ENCODE measurements at regions not wholly inside any gene's neighbourhood (a gene's known extent, or its start where the extent isn't known, plus 50 kb on each side); places are given as distances from the start of the nearest gene placed in this dataset.

DNA sequence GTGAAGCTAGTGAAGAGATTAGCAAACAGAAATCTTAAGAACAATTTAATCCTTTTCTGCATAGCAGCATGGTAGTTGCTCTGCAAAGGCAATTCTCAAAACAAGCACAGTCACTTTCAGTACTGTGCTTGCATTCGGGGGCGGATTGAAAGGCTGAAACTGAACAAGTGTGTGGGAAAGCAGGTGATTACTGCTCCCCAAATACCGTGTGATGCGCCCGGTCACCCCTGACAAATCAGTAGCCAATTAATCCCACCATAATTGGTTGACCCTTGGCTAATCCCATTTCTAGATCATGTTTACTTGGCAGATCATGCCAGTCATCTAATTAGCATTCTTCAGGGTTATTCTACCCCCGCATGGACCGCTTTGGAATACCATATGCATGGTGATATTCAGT, 76.5 kb upstream of the ADRB1 start:
- no peak for DNase-seq

- no peak for DNase-seq
Measured at GRCh38 chr10:113970641-113971040, 73.0 kb upstream of the ADRB1 start.

DNA sequence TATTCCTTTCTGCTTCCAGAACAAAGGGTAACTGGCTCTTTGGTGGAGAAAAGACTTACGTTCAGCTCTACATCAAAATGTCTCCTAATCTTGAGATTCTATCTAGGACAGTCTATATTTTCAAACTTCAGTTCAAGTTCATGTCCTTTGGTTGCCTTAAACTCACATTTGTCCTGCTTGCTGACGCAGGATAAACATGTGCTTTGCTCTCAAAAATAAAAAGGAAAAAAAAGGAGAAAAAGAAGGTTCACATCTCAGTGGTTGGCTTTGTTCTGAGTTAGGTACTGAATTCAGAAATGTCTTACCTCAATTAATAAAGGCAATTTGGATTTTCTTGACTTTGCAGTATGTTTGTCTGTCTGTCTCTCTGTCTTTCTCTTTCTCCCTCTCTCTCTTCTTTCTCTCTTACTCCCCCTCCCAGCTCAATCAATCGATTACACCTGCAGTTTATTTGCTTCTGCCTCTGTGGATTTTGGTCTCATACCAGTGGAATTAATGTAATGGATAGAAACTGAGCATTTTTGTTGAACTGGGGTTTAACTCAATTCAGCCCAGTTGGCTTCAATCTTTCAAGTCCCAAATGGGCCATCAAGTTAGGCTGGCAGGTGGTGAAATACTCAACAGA, 72.2 kb upstream of the ADRB1 start:
- no peak for DNase-seq

GRCh38 chr10:113977174-113977573, 66.5 kb upstream of the ADRB1 start:
- no peak for DNase-seq

DNA sequence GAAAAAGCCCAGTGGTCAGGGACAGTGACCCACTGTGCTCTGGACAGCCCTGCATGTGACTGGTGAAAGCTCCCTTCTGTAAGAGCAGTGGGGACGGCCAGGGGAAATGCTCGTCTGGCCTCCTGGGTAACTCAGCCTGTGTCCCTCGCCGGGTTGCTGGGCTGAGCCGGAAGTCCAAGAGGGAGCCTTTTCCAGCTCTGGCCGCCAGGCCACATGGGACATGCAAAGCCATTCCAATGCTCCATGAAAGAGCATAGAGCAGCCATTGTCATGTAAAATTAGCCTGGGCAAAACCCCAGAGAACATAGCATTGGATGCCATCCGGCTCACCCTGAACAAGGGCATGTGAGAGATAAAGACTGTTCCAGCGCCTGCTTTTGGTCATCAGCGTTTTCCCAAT, 64.9 kb upstream of the ADRB1 start:
- no peak for DNase-seq

DNA sequence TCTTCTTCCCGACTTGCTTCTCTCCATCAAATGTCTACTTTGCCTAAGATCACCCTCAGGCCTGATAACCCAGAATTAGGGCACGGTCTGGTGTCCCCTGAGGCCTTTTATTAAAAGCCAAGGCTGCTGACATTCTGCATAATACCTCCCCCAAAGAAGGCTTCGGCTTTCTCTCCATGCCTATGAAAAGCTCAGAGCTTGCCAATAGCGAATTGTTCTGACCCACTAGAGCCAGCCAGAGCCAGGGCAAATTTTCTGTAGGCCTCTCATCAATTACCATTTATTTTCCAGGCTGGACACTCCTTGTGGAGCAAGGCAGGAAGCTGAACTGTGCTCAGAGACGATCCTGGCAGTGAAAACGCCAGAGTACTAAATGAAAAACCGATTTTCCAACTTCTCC, 64.3 kb upstream of the ADRB1 start:
- no peak for DNase-seq

DNA sequence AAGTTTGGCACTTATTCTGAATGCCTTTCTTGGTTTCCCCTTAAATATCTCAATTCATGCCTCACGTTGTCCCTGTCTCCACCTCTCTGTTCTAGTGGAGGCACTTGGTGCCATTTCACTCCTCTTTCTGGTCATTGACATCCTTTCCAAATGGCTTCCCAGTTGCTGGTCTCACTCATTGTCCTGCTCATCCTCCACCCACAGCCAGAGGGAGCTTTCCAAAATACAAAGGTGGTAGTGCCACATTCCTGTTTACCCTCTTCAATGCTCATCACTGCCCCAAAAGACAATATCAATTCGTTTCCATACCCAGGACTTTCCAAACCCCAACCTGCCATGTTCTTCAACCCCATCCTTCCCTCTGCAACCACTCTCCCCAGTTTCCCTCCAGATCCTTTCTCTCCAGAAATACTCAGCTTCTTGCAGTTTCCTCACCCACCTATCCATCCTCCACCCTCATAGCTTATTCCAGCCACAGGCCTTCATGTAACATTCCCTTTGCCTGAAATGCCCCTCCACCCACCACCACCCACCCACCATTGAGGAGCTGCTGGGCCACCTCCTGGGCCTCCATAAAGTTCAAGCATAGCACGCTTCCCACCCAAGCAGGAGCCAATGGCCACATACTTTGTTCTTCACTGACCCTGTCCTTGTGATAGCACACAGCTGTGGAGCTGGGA, 63.1 kb upstream of the ADRB1 start:
- DNase-seq = no peak

DNA sequence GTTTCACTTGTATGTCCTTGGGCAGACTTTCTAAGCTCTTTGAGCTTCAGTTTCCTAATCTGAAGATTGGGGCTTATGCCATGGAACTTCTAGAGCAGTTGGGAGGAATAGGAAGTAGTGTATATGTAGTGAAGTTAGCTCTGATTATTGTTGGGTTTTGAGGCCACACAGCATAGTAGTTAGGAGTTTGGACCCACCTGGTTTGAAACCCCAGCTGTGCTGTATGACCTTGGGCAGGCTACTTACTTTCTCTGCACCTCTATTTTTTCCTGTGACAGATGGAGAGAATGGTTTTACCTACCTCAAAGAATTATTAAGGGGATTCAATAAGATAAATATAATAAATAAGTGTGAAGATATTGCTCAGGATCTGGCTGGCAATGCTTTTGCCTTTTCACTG, 61.4 kb upstream of the ADRB1 start:
- DNase-seq = no peak

DNA sequence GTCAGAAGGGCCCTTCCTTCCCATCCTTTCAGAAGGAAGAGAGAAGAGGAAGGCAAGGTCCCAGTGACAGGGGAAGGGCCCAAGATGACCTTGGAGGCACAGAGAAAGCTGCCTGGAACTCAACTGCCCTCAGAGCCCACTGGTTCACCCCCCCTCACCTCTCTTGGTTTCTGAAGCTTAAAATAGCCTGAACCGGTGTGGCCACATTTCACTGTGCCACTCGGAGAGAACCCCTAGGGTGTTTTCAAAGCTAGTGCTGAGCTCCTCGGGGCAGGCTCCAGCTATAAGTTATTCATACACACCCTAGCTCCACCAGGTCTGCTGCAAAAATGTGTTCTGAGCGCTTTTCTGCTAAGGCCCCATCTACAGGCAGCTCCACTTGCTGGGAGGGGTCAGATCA, 60.9 kb upstream of the ADRB1 start:
- DNase-seq = no peak

GRCh38 chr10:113983552-113983951, 60.1 kb upstream of the ADRB1 start:
- no peak for DNase-seq

GRCh38 chr10:113985297-113985844, 58.3 kb upstream of the ADRB1 start:
- DNase-seq = no peak

- DNase-seq = no peak
Measured at GRCh38 chr10:113986316-113986715, 57.4 kb upstream of the ADRB1 start.

DNA sequence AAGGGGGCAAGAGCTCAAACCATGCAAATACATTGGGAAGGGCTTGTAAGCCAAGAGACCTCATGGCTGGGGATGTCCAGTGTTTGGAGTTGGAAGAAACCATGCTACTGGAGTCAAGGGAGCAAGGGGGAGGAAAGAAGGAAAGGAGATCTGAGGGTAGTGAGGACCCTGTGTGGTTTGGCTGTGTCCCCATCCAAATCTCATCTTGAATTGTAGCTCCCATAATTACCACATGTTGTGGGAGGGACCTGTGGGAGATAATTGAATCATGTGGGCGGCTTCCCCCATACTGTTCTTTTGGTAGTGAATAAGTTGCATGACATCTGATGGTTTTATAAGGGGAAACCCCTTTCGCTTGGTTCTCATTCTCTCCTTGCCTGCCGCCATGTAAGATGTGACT, 56.5 kb upstream of the ADRB1 start:
- no peak for DNase-seq

DNA sequence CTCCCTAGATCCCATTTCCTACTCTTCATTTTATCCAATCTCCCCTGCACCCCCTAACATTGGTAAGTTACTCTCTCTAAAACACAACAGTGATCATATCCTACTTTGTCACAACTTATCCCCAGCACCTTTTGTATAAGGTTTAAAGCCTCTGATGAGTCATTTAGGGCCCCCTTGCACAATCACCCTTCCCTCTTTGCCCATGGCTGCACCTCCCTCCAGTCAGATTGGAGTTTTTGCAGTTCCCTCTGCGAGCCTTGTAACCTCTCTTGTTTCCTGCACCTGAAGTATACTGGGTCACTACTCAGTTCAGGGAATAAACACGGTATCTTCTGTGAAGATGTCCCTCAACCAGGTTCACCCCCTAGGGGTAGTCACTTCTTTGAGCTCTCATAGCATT, 55.9 kb upstream of the ADRB1 start:
- DNase-seq = peak; percentile 54

GRCh38 chr10:113988535-113988934, 55.1 kb upstream of the ADRB1 start:
- no peak for DNase-seq

- no peak for DNase-seq
Measured at GRCh38 chr10:113991091-113991860, 52.4 kb upstream of the ADRB1 start.

- DNase-seq = peak; percentile 15
Measured at GRCh38 chr10:113992471-113993011, 51.1 kb upstream of the ADRB1 start.

- no peak for DNase-seq
Measured at GRCh38 chr10:113993489-113993991, 50.1 kb upstream of the ADRB1 start.
